ACHN (cell line): ENCODE measurements at regions not wholly inside any gene's neighbourhood (a gene's known extent, or its start where the extent isn't known, plus 50 kb on each side); places are given as distances from the start of the nearest gene placed in this dataset.

Experiments
- DNase-seq: peaks from one replicate; pipeline ENCODE4 v3.0.0-alpha.2; 2015
- in situ Hi-C: cut with HindIII; loops from 2 replicates; pipeline ENCODE4 v1.10.0; 2017; ENCODE audit warnings: low sequenced_read_pairs, low pct_ligation_motif_present, low pct_unique_long_range_greater_than_20kb

DNA sequence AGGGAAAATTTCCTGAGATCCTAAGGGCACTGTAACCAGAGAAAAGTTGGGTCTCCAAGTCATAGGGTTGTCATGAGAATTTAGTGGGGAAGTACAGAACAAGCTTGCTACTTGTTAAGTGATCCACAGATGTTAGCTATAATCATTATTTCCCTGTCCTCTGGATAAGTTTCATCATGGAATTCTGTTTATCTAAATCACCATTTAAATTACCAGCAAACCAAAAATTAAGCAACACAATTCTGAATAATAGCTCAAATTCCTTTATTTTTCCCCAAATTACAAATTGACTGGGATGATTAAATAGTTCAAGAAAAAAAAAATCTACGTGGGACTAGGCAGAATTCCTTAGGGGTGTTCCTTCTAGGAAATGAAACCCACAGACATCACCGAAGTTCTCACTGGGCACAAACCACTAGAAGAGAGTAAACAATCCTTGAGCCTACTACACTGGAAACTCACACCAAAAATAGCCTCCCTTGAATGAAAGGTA is 159.5 kb downstream of the COL6A3 start:
- DNase-seq = no peak
- in situ Hi-C loops = no loop called here

- in situ Hi-C loops = no loop called here
Observed at GRCh38 chr2:237254911-237255578, 158.9 kb downstream of the COL6A3 start.

GRCh38 chr2:237256887-237257286 is 157.1 kb downstream of the COL6A3 start:
- in situ Hi-C loops = no loop called here
- no peak for DNase-seq

More at GRCh38 chr2:237254911-237255578, 158.9 kb downstream of the COL6A3 start:
- DNase-seq = no peak

DNA sequence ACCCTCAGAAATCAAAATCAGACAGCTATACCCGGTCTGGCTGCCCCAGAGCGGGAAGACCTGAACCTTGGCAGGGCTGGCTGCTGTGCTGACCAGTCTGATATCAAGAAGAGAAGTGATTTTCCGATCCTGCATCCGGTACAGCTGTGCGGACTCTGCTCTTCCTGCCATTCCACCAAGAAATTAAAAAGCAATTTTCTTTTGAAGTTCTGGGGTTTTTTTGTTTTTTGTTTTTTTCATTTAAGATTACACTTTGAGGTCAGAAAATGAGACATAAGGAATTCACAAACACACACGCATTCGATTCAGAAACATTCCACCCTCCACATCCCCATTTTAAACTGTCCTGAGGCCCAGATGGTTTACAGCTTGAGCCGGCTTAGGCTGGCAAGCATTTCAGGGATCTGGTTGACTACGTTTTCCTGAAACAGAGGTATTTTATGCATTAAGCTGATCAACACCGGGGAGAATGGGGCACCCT is 156.5 kb downstream of the COL6A3 start:
- no peak for DNase-seq
- in situ Hi-C loops = no loop called here

GRCh38 chr2:237258116-237258515 is 155.8 kb downstream of the COL6A3 start:
- DNase-seq = no peak
- in situ Hi-C loops = no loop called here

GRCh38 chr2:237258615-237259014 is 155.3 kb downstream of the COL6A3 start:
- no peak for DNase-seq
- in situ Hi-C loops = no loop called here

DNA sequence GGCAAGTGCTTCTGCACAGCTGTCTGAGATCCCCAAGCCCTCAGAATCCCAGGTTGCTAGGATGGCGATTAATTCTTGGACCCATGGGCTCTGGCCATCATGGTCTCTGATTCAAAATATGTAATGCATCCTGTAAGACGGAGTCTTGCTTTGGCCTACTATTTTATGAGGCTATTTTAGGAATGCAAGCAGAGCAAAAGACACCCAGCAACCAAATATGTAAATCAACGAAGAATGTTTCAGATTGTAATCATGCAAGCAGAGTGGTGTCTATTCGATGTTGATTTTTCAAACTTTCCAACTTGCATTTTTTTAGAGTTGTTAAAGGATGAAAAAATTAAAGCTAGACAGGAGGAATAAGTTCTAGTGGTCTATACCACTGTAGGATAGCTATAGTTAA is 154.8 kb downstream of the COL6A3 start:
- DNase-seq = no peak
- in situ Hi-C loops = no loop called here

- no peak for DNase-seq
- in situ Hi-C loops = no loop called here
Observed at GRCh38 chr2:237260039-237260620, 153.8 kb downstream of the COL6A3 start.

- DNase-seq = no peak
- in situ Hi-C loops = no loop called here
Observed at GRCh38 chr2:237260686-237261085, 153.3 kb downstream of the COL6A3 start.

- no peak for DNase-seq
- in situ Hi-C loops = no loop called here
Observed at GRCh38 chr2:237261327-237261726, 152.6 kb downstream of the COL6A3 start.

GRCh38 chr2:237262838-237263771 is 150.9 kb downstream of the COL6A3 start:
- in situ Hi-C loops = no loop called here
- DNase-seq = no peak

DNA sequence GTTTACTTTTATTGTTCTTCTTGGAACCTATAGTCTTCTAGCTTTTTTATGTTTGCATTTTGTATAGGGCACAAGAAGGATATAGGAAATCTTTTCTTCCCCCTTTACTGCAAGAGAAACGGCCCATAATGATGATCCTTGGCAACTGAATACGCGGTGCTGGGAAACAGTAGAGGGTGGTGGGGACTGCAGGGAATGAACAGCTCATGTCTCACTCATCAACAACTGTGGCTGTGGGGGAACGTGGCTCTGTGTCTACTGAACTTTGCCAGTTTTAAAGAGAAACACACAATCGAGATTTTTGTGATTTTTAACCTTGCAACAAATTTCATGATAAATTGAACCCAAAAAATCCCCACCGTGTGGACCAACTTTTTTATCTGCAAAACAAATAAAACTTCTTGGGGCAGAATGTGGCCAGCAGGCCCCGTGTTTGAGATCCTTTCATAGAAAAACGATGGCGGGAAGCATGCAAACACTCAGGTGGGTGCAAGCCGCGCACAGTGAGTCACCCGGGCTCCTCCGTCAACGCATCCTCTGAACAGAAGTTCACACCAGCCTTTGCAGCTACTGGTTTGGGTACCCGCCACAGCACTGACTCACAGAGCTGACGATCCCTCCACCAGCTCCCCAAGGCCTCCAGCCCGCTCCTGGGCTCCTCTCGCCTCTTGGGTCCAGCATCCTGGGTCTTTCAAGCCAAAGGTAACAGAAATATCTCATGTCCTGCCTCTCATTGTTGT is 149.3 kb downstream of the COL6A3 start:
- in situ Hi-C loops = no loop called here
- DNase-seq = no peak

GRCh38 chr2:237268004-237268708 is 145.8 kb downstream of the COL6A3 start:
- in situ Hi-C loops = no loop called here
- DNase-seq = no peak

DNA sequence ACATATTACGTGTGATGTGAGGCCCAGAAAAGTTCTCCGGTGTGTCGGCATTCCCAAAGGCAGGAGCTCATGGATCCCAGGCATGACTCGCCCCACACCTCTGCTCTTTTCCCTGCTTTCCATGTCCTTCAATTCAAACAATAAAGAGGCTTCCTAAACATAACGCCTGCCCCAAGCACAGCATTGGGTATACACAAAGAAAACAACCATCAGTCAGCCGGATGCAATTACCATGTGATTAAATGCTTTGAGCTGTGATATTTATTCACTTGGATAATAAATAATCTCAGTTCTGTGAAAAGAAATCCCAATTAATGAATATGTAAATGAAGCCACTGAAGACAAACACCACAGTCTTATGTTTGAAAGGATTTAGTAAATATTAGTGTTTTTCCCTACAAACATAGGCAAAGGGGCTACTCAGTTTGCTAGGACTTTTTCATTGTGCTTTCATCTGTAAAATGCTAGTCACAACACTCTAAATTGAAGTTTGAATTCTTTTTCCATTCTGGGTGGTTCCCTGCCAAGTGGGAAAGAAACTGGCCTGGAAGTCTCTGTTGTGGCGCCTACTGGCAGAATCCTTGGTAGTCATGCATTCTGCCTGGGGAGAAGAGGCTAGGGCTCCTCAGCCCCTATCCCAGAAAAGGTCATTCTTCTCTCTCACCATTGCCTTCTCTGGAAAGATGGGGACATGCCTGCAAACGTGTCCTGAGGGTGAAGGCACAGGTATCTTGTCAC is 144.7 kb downstream of the COL6A3 start:
- in situ Hi-C loops = no loop called here
- DNase-seq = no peak

GRCh38 chr2:237270520-237270919 is 143.4 kb downstream of the COL6A3 start:
- in situ Hi-C loops = no loop called here
- DNase-seq = no peak

GRCh38 chr2:237271698-237272652 is 142.0 kb downstream of the COL6A3 start:
- in situ Hi-C loops = no loop called here
- no peak for DNase-seq
